ENCODE measurements at regions not wholly inside any gene's neighbourhood (a gene's known extent, or its start where the extent isn't known, plus 50 kb on each side); places are given as distances from the start of the nearest gene placed in this dataset.

- DNase-seq = peak; percentile 85
Observed at GRCh38 chr2:145028101-145028920, 508.4 kb upstream of the ZEB2 start.

GRCh38 chr2:145026456-145027455 lies 506.8 kb upstream of the ZEB2 start:
- DNase-seq = no peak

GRCh38 chr2:145025382-145025781 lies 505.5 kb upstream of the ZEB2 start:
- no peak for DNase-seq

GRCh38 chr2:145023334-145023934 lies 503.5 kb upstream of the ZEB2 start:
- DNase-seq = no peak

GRCh38 chr2:145022666-145023333 lies 502.9 kb upstream of the ZEB2 start:
- no peak for DNase-seq

- DNase-seq = no peak
Observed at GRCh38 chr2:145021962-145022665, 502.2 kb upstream of the ZEB2 start.

- no peak for DNase-seq
Observed at GRCh38 chr2:145020694-145021093, 500.8 kb upstream of the ZEB2 start.

GRCh38 chr2:145020139-145020538 lies 500.2 kb upstream of the ZEB2 start:
- DNase-seq = no peak

- DNase-seq = no peak
Observed at GRCh38 chr2:145018502-145018901, 498.6 kb upstream of the ZEB2 start.

GRCh38 chr2:145017149-145017548 lies 497.2 kb upstream of the ZEB2 start:
- no peak for DNase-seq

GRCh38 chr2:145016711-145017110 lies 496.8 kb upstream of the ZEB2 start:
- DNase-seq = no peak

- no peak for DNase-seq
Observed at GRCh38 chr2:145015561-145015960, 495.6 kb upstream of the ZEB2 start.

- no peak for DNase-seq
Observed at GRCh38 chr2:145012806-145013205, 492.9 kb upstream of the ZEB2 start.

GRCh38 chr2:145012214-145012670 lies 492.3 kb upstream of the ZEB2 start:
- DNase-seq = peak; percentile 76

- DNase-seq = no peak
Observed at GRCh38 chr2:145010635-145011034, 490.7 kb upstream of the ZEB2 start.

- DNase-seq = no peak
Observed at GRCh38 chr2:145007960-145008263, 488.0 kb upstream of the ZEB2 start.

GRCh38 chr2:145007093-145007959 lies 487.4 kb upstream of the ZEB2 start:
- no peak for DNase-seq

GRCh38 chr2:145002624-145003023 lies 482.7 kb upstream of the ZEB2 start:
- DNase-seq = no peak

- no peak for DNase-seq
Observed at GRCh38 chr2:145000376-145000775, 480.5 kb upstream of the ZEB2 start.

GRCh38 chr2:144999936-145000335 lies 480.0 kb upstream of the ZEB2 start:
- DNase-seq = no peak

All from NCI-H1105 treated with DMSO at 0.1 percent for 48 hours (cell line).